ENCODE measurements at regions not wholly inside any gene's neighbourhood (a gene's known extent, or its start where the extent isn't known, plus 50 kb on each side); places are given as distances from the start of the nearest gene placed in this dataset.

GRCh38 chr11:110031171-110031570 lies 62.0 kb upstream of the ZC3H12C start:
- no peak for TF ChIP-seq POLR2AphosphoS5 (IDR thresholded peaks at IDR 0.05)
- no peak for TF ChIP-seq CTCF (IDR thresholded peaks at IDR 0.05 in 8 of 11, conservative IDR thresholded peaks at IDR 0.05 in 3 of 11)
- no peak for TF ChIP-seq POLR2A (IDR thresholded peaks at IDR 0.05)

Measured in spleen (tissue), 7 donors.